ENCODE measurements at regions not wholly inside any gene's neighbourhood (a gene's known extent, or its start where the extent isn't known, plus 50 kb on each side); places are given as distances from the start of the nearest gene placed in this dataset.

GRCh38 chr1:117812869-117813511 is 116.4 kb downstream of the GDAP2 start:
- no peak for DNase-seq
